ENCODE measurements at regions not wholly inside any gene's neighbourhood (a gene's known extent, or its start where the extent isn't known, plus 50 kb on each side); places are given as distances from the start of the nearest gene placed in this dataset.

GRCh38 chr4:45004847-45005565 is 278.6 kb upstream of the GNPDA2 start:
- TF ChIP-seq PATZ1 (CRISPR knock-in tag; IDR thresholded peaks at IDR 0.05; ENCODE audit: borderline replicate concordance) (no peak), CREB5 (CRISPR knock-in tag; IDR thresholded peaks at IDR 0.05; ENCODE audit: low read depth) (no peak), ZNF70 (CRISPR knock-in tag; IDR thresholded peaks at IDR 0.05) (no peak), TOX (CRISPR knock-in tag; IDR thresholded peaks at IDR 0.05; ENCODE audit: borderline replicate concordance) (no peak)
- no peak for ATAC-seq

GRCh38 chr4:45004326-45004725 is 278.0 kb upstream of the GNPDA2 start:
- ATAC-seq = no peak
- TF ChIP-seq ZNF565 (CRISPR knock-in tag; conservative IDR thresholded peaks at IDR 0.05; ENCODE audit: low read depth) (no peak), ARNTL (CRISPR knock-in tag; IDR thresholded peaks at IDR 0.05; ENCODE audit: borderline replicate concordance, low read depth) (no peak), POU6F1 (CRISPR knock-in tag; IDR thresholded peaks at IDR 0.05; ENCODE audit: borderline replicate concordance, low read depth) (no peak), ZC3H10 (CRISPR knock-in tag; IDR thresholded peaks at IDR 0.05) (no peak), ZFP30 (CRISPR knock-in tag; IDR thresholded peaks at IDR 0.05) (no peak), BACH2 (CRISPR knock-in tag; IDR thresholded peaks at IDR 0.05; ENCODE audit: borderline replicate concordance) (no peak), PPARA (CRISPR knock-in tag; IDR thresholded peaks at IDR 0.05; ENCODE audit: borderline replicate concordance) (no peak), RARB (CRISPR knock-in tag; IDR thresholded peaks at IDR 0.05) (no peak), GLIS3 (CRISPR knock-in tag; IDR thresholded peaks at IDR 0.05) (no peak), ZFP3 (CRISPR knock-in tag; IDR thresholded peaks at IDR 0.05) (no peak), ESRRG (CRISPR knock-in tag; IDR thresholded peaks at IDR 0.05) (no peak), ZNF70 (CRISPR knock-in tag; IDR thresholded peaks at IDR 0.05) (no peak)

- no peak for TF ChIP-seq ARNTL (CRISPR knock-in tag; IDR thresholded peaks at IDR 0.05; ENCODE audit: borderline replicate concordance, low read depth)
- TF ChIP-seq ESRRG (CRISPR knock-in tag; IDR thresholded peaks at IDR 0.05) = no peak
- TF ChIP-seq ZC3H10 (CRISPR knock-in tag; IDR thresholded peaks at IDR 0.05) = no peak
- TF ChIP-seq GLIS3 (CRISPR knock-in tag; IDR thresholded peaks at IDR 0.05) = no peak
- TF ChIP-seq ZNF8 (CRISPR knock-in tag; IDR thresholded peaks at IDR 0.05) = no peak
These were observed 270.0 kb upstream of the GNPDA2 start for GRCh38 chr4:44996276-44996845.

GRCh38 chr4:44988011-44988410 is 261.7 kb upstream of the GNPDA2 start:
- TF ChIP-seq OSR1 (CRISPR knock-in tag; IDR thresholded peaks at IDR 0.05) (no peak), SNAI2 (CRISPR knock-in tag; IDR thresholded peaks at IDR 0.05) (no peak), POU6F1 (CRISPR knock-in tag; IDR thresholded peaks at IDR 0.05; ENCODE audit: borderline replicate concordance, low read depth) (no peak)
- no peak for ATAC-seq

More at GRCh38 chr4:44996276-44996845, 270.0 kb upstream of the GNPDA2 start:
- no peak for ATAC-seq

GRCh38 chr4:44985938-44986337 is 259.6 kb upstream of the GNPDA2 start:
- no peak for ATAC-seq
- TF ChIP-seq TCF4 (CRISPR knock-in tag; IDR thresholded peaks at IDR 0.05; ENCODE audit: borderline replicate concordance) (no peak), CREB5 (CRISPR knock-in tag; IDR thresholded peaks at IDR 0.05; ENCODE audit: low read depth) (no peak), TSHZ2 (CRISPR knock-in tag; IDR thresholded peaks at IDR 0.05) (no peak), SNAI2 (CRISPR knock-in tag; IDR thresholded peaks at IDR 0.05) (no peak), ZNF70 (CRISPR knock-in tag; IDR thresholded peaks at IDR 0.05) (no peak), ARNTL (CRISPR knock-in tag; IDR thresholded peaks at IDR 0.05; ENCODE audit: borderline replicate concordance, low read depth) (no peak), ZFP3 (CRISPR knock-in tag; IDR thresholded peaks at IDR 0.05) (no peak), RARB (CRISPR knock-in tag; IDR thresholded peaks at IDR 0.05) (no peak), ZNF565 (CRISPR knock-in tag; conservative IDR thresholded peaks at IDR 0.05; ENCODE audit: low read depth) (no peak), CSDC2 (CRISPR knock-in tag; IDR thresholded peaks at IDR 0.05) (no peak)

Measured in SK-N-SH treated with all-trans-retinoic acid at 6 μM for 48 hours (cell line).